Right lobe of liver (tissue), 6 donors: ENCODE measurements at regions not wholly inside any gene's neighbourhood (a gene's known extent, or its start where the extent isn't known, plus 50 kb on each side); places are given as distances from the start of the nearest gene placed in this dataset.

Source experiments
- ATAC-seq, 4 donors: fragments of 200-7000 bp; cut with Tn5 transposase; one replicate each; pipeline ENCODE4 v1.9.1; 2020; ENCODE audit warnings: mild to moderate bottlenecking in 4 of 4, moderate library complexity in 4 of 4
- DNase-seq, 3 donors: peaks; one replicate each; pipeline ENCODE4 v3.0.0-alpha.2; 2020
- H3K27ac ChIP-seq, 3 donors: fragments of 200-600 bp; one replicate each; pipeline ENCODE4 v1.8.0; 2022
- H3K27me3 ChIP-seq, 2 donors: fragments of 200-600 bp; one replicate each; pipeline ENCODE4 v1.8.0; 2022
- H3K36me3 ChIP-seq, 4 donors: fragments of 200-600 bp; sonication (generic) in 1 of 4; one replicate each; pipeline versions ENCODE4 v1.5.1 to v1.8.0; 2017 to 2022; ENCODE audit warnings: control low read depth in 1 of 4
- H3K4me1 ChIP-seq, 4 donors: fragments of 200-600 bp; sonication (generic) in 1 of 4; one replicate each; pipeline versions ENCODE4 v1.5.1 to v1.8.0; 2017 to 2022; ENCODE audit warnings: control low read depth in 1 of 4
- H3K4me3 ChIP-seq, 3 donors: fragments of 200-600 bp; one replicate each; pipeline ENCODE4 v1.8.0; 2022
- H3K9me3 ChIP-seq, 4 donors: fragments of 200-600 bp; sonication (generic) in 1 of 4; one replicate each; pipeline versions ENCODE4 v1.5.1 to v1.8.0; 2017 to 2022; ENCODE audit warnings: control low read depth in 1 of 4
- CTCF ChIP-seq, 4 donors: fragments of 200-600 bp in 3 of 4; fragments of 450-650 bp in 1 of 4; IDR thresholded peaks; one replicate each; pipeline versions ENCODE4 v1.5.1 to v1.8.0; 2016 to 2022; ENCODE audit warnings: antibody characterized with exemption in 4 of 4, mild to moderate bottlenecking in 2 of 4
- POLR2A ChIP-seq: fragments of 450-650 bp; IDR thresholded peaks from one replicate; pipeline ENCODE4 v1.6.1; 2017; ENCODE audit warnings: antibody characterized with exemption, mild to moderate bottlenecking
- WGBS: methylation state at CpG from one replicate; pipeline ENCODE4 v1.1.6; 2018; ENCODE audit warnings: low coverage, low lambda C conversion rate; ENCODE audit not compliant: insufficient coverage; ENCODE audit errors: missing lambda C conversion rate; 5-methylcytosine and 5-hydroxymethylcytosine counted together
- intact Hi-C, 2 donors: fragments of 100-400 bp; cut with DNase I; formaldehyde crosslinking; loops; one replicate each; pipeline versions ENCODE4 v1.11.2 to v1.14.1; 2022
- donor health status: DM: no; HTN: yes; CAD: no.
- donor health status: DM: no; HTN: no; CAD: no.
- donor health status: DM: no; HTN: no; CAD: no.
- donor health status: DM: no; HTN: yes; CAD: no.
- donor health status: DM: no; HTN: yes; CAD: no.

GRCh38 chr11:116503216-116504160 lies 269.3 kb downstream of the BUD13 start:
- DNase-seq: no peak
- no peaks in the 10 kb centered on the region for H3K27me3 ChIP-seq
- H3K9me3 ChIP-seq: no peaks in the 10 kb centered on the region
- no peak overlapping the region for H3K27ac ChIP-seq
- no peaks in the 10 kb centered on the region for H3K4me1 ChIP-seq
- TF ChIP-seq CTCF (IDR thresholded peaks at IDR 0.05) (no peak), POLR2A (no peak)
- no peak overlapping the region for H3K4me3 ChIP-seq
- ATAC-seq: no peak
- intact Hi-C loops: loop anchor here in 1 of 2 donors (10.0 kb wide), 1 partner anchor 191 kb away; no protein-coding TSS in a partner anchor
- WGBS: 78% methylated on average over 6 of the region's 10 CpGs
- no peaks in the 10 kb centered on the region for H3K36me3 ChIP-seq

GRCh38 chr11:116502641-116503061 lies 270.1 kb downstream of the BUD13 start:
- H3K27ac ChIP-seq: no peak overlapping the region
- no peak overlapping the region for H3K4me3 ChIP-seq
- 100% methylated on average over 1 of the region's 6 CpGs for WGBS
- intact Hi-C loops: loop anchor here in 1 of 2 donors (10.0 kb wide), 1 partner anchor 192 kb away; no protein-coding TSS in a partner anchor
- H3K4me1 ChIP-seq: no peaks in the 10 kb centered on the region
- no peaks in the 10 kb centered on the region for H3K27me3 ChIP-seq
- peak in 1 of 3 donors; percentile 62 for DNase-seq
- ATAC-seq: peak; percentile 32 to 85 (median 56)
- H3K36me3 ChIP-seq: no peaks in the 10 kb centered on the region
- no peaks in the 10 kb centered on the region for H3K9me3 ChIP-seq
- TF ChIP-seq CTCF (IDR thresholded peaks at IDR 0.05): no peak

GRCh38 chr11:116501728-116502127 lies 271.1 kb downstream of the BUD13 start:
- DNase-seq: no peak
- 60% methylated on average over 7 of the region's 7 CpGs for WGBS
- Histone ChIP-seq H3K36me3 (no peaks in the 10 kb centered on the region), H3K27ac (no peak overlapping the region), H3K27me3 (no peaks in the 10 kb centered on the region), H3K4me1 (no peaks in the 10 kb centered on the region), H3K9me3 (no peaks in the 10 kb centered on the region), H3K4me3 (no peak overlapping the region)
- TF ChIP-seq CTCF (IDR thresholded peaks at IDR 0.05) (no peak), POLR2A (no peak)
- intact Hi-C loops: loop anchor here in 1 of 2 donors (10.0 kb wide), 1 partner anchor 193 kb away; no protein-coding TSS in a partner anchor
- no peak for ATAC-seq

- Histone ChIP-seq H3K4me3 (no peak overlapping the region), H3K36me3 (no peaks in the 10 kb centered on the region), H3K27ac (no peak overlapping the region), H3K9me3 (no peaks in the 10 kb centered on the region), H3K4me1 (no peaks in the 10 kb centered on the region), H3K27me3 (no peaks in the 10 kb centered on the region)
- intact Hi-C loops: loop anchor here in 1 of 2 donors (10.0 kb wide), 1 partner anchor 194 kb away; no protein-coding TSS in a partner anchor
- DNase-seq (no peak), ATAC-seq (no peak)
- WGBS: 23% methylated on average over 17 of the region's 18 CpGs
- TF ChIP-seq CTCF (IDR thresholded peaks at IDR 0.05) (no peak), POLR2A (no peak)
Observed at GRCh38 chr11:116500947-116501602, 271.7 kb downstream of the BUD13 start.
